K562 (cell line): ENCODE measurements at regions not wholly inside any gene's neighbourhood (a gene's known extent, or its start where the extent isn't known, plus 50 kb on each side); places are given as distances from the start of the nearest gene placed in this dataset.
A peak's percentile ranks its signal among the peaks of the same experiment; 100 is the strongest.

Experiments
- ATAC-seq: fragments of 200-7000 bp; cut with Tn5 transposase; 3 replicates; pipeline ENCODE4 v1.9.1; 2020; ENCODE audit warnings: moderate library complexity
- BruUV-seq: library from RNA; stranded (reverse); fragments of 400-500 nt; replicated peaks from 2 replicates; lab custom pipeline; 2021; lab: Mats Ljungman, UMichigan
- CTCF ChIA-PET: fragments of 300-600 bp; formaldehyde crosslinking; extraction: SDS; loops from one replicate; lab custom pipeline; 2021; ENCODE audit warnings: low intra/inter-chr PET ratio; lab: Yijun Ruan, JAX
- POLR2A ChIA-PET: fragments of 300-600, 350-650 bp; sonication (Branson Sonifier 250); formaldehyde crosslinking; extraction: SDS; loops from one replicate; lab custom pipeline; 2021; ENCODE audit warnings: antibody characterized with exemption, inconsistent platforms; lab: Yijun Ruan, JAX
- DNase-seq, 4 experiments: peaks; one replicate each; pipeline versions ENCODE4 v3.0.0 to v3.0.0-alpha.2; 2011 to 2018; ENCODE audit warnings: low spot score in 3 of 4, mixed read lengths in 3 of 4; ENCODE audit errors: extremely low read depth in 1 of 4
- FAIRE-seq: peaks from 2 replicates; lab custom pipeline; 2011; peaks lifted over from hg19 to GRCh38; lab: Jason Lieb, UNC
- H2AFZ ChIP-seq: 2 replicates; pipeline ENCODE4 v1.6.0; 2011; ENCODE audit warnings: low read depth, low read length, control low read depth, inconsistent platforms
- H3K27ac ChIP-seq: fragments of 200-600 bp; 3 replicates; pipeline ENCODE4 v1.8.0; 2011; ENCODE audit warnings: low read depth, mild to moderate bottlenecking, control low read depth, inconsistent platforms, low read length, moderate library complexity, mixed read lengths; ENCODE audit errors: extremely low read depth
- H3K27me3 ChIP-seq, 2 experiments: fragments of 300-600 bp in 1 of 2; 2 replicates in 1 of 2; 3 replicates in 1 of 2; pipeline versions ENCODE4 v1.6.0 to v1.8.0; 2011; ENCODE audit warnings: inconsistent platforms in 2 of 2, low read length in 2 of 2, mild to moderate bottlenecking in 1 of 2, mixed read lengths in 1 of 2, moderate library complexity in 1 of 2; ENCODE audit not compliant: control insufficient read depth in 2 of 2, insufficient read depth in 2 of 2
- H3K36me3 ChIP-seq: fragments of 300-600 bp; 3 replicates; pipeline ENCODE4 v1.8.0; 2011; ENCODE audit warnings: mild to moderate bottlenecking, low read length, inconsistent platforms; ENCODE audit not compliant: control insufficient read depth, insufficient read depth
- H3K4me1 ChIP-seq, 2 experiments: fragments of 200-600 bp in 1 of 2; replicated peaks in 1 of 2; 2 replicates in 1 of 2; 3 replicates in 1 of 2; pipeline versions ENCODE4 v1.5.1 to v1.8.0; 2011; ENCODE audit warnings: inconsistent platforms in 2 of 2, low read length in 2 of 2, mild to moderate bottlenecking in 1 of 2, mixed read lengths in 1 of 2, moderate library complexity in 1 of 2; ENCODE audit not compliant: control insufficient read depth in 2 of 2, insufficient read depth in 2 of 2
- H3K4me2 ChIP-seq: 2 replicates; pipeline ENCODE4 v1.6.1; 2011; ENCODE audit warnings: low read length, control low read depth, inconsistent platforms, mixed read lengths; ENCODE audit not compliant: insufficient read depth
- H3K4me3 ChIP-seq: fragments of 200-600 bp; sonication (generic), shearing (Covaris generic); 2 replicates; pipeline ENCODE4 v1.5.1; 2016; ENCODE audit warnings: control low read depth, inconsistent platforms
- H3K79me2 ChIP-seq: fragments of 200-600 bp; 3 replicates; pipeline ENCODE4 v1.8.0; 2011; ENCODE audit warnings: low read length, inconsistent platforms; ENCODE audit not compliant: control insufficient read depth, insufficient read depth
- H3K9ac ChIP-seq, 2 experiments: 2 replicates each; pipeline versions ENCODE4 v1.6.0 to v1.6.1; 2011; ENCODE audit warnings: low read depth in 2 of 2, low read length in 2 of 2, control low read depth in 1 of 2, inconsistent platforms in 1 of 2, mild to moderate bottlenecking in 1 of 2, mixed read lengths in 1 of 2; ENCODE audit not compliant: insufficient read depth in 1 of 2
- H3K9me1 ChIP-seq: one replicate; pipeline ENCODE4 v1.6.0; 2011; ENCODE audit warnings: inconsistent platforms, mild to moderate bottlenecking, low read length, moderate library complexity; ENCODE audit not compliant: control insufficient read depth, insufficient read depth
- H3K9me3 ChIP-seq: replicated peaks from 2 replicates; pipeline ENCODE4 v1.5.1; 2011; ENCODE audit warnings: low read depth, low read length, inconsistent platforms; ENCODE audit not compliant: control insufficient read depth, insufficient read depth
- H4K20me1 ChIP-seq: replicated peaks from 2 replicates; pipeline ENCODE4 v1.6.1; 2011; ENCODE audit warnings: low read length, inconsistent platforms, mixed read lengths; ENCODE audit not compliant: control insufficient read depth, insufficient read depth
- BRD9 ChIP-seq: fragments of 450-650 bp; IDR thresholded peaks from 2 replicates; pipeline ENCODE4 v1.6.1; 2018; ENCODE audit warnings: low read depth; ENCODE audit not compliant: partially characterized antibody
- KLF16 ChIP-seq: IDR thresholded peaks from 2 replicates; pipeline ENCODE4 v1.6.1; 2016; ENCODE audit warnings: antibody characterized with exemption
- OTX1 ChIP-seq: fragments of 450-650 bp; formaldehyde crosslinking; IDR thresholded peaks from 2 replicates; pipeline ENCODE4 v1.4.0; 2022; ENCODE audit warnings: mild to moderate bottlenecking
- RBM39 ChIP-seq: fragments of 200-400 bp; formaldehyde crosslinking; optimal IDR thresholded peaks from 2 replicates; pipeline ENCODE3; 2018; ENCODE audit warnings: low read depth, low read length
- ZNF134 ChIP-seq: fragments of 250-450 bp; sonication (Bioruptor Pico); conservative IDR thresholded peaks from 2 replicates; pipeline ENCODE4 v1.4.0; 2020
- ZNF143 ChIP-seq: sonication (generic); formaldehyde crosslinking; IDR thresholded peaks from 2 replicates; pipeline ENCODE4 v1.9.0; 2022; ENCODE audit warnings: mild to moderate bottlenecking, missing genetic modification reagents
- ZNF274 ChIP-seq: IDR thresholded peaks from 2 replicates; pipeline ENCODE4 v1.6.1; 2011; ENCODE audit warnings: low read depth, mild to moderate bottlenecking, low read length, moderate library complexity, borderline replicate concordance
- ZNF507 ChIP-seq: conservative IDR thresholded peaks from 2 replicates; pipeline ENCODE4 v1.6.1; 2017; ENCODE audit warnings: missing genetic modification characterization, missing compliant biosample characterization
- ZNF57 ChIP-seq: fragments of 450-650 bp; formaldehyde crosslinking; IDR thresholded peaks from 2 replicates; pipeline ENCODE4 v1.4.0; 2020; ENCODE audit warnings: mild to moderate bottlenecking, moderate library complexity
- ZNF778 ChIP-seq: fragments of 450-650 bp; formaldehyde crosslinking; IDR thresholded peaks from 2 replicates; pipeline ENCODE4 v1.4.0; 2020; ENCODE audit warnings: mild to moderate bottlenecking, moderate library complexity
- WGBS: fragments of 100-300 bp; shearing (Covaris generic); methylation state at CpG from one replicate; pipeline ENCODE4 v1.1.6; 2016; ENCODE audit warnings: low coverage, mixed read lengths; ENCODE audit not compliant: insufficient coverage; ENCODE audit errors: missing lambda C conversion rate; 5-methylcytosine and 5-hydroxymethylcytosine counted together
- in situ Hi-C: fragments of 300-500 bp; cut with MboI; formaldehyde crosslinking; loops from 4 replicates; pipeline ENCODE4 v1.15.0; 2018; ENCODE audit warnings: inconsistent platforms, mixed read lengths
- intact Hi-C: fragments of 100-400 bp; cut with micrococcal nuclease; formaldehyde crosslinking; loops from 2 replicates; pipeline ENCODE4 v1.14.2; 2022
- TF ChIP-seq, protein P1 (sequence below): fragments of 450-650 bp; IDR thresholded peaks from 2 replicates; pipeline ENCODE4 v1.6.1; 2016; ENCODE audit warnings: low read depth, mild to moderate bottlenecking, moderate library complexity
- TF ChIP-seq, protein P2 (sequence below), 2 experiments: fragments of 250-450 bp in 1 of 2; fragments of 450-650 bp in 1 of 2; sonication (Bioruptor Pico) in 1 of 2; IDR thresholded peaks; 2 replicates each; pipeline versions ENCODE4 v1.6.1 to v1.8.0; 2016 to 2021; ENCODE audit warnings: mild to moderate bottlenecking in 2 of 2, moderate library complexity in 2 of 2, missing compliant biosample characterization in 1 of 2, missing genetic modification characterization in 1 of 2
- TF ChIP-seq, protein P3 (sequence below): sonication (generic); formaldehyde crosslinking; IDR thresholded peaks from 2 replicates; pipeline ENCODE4 v1.8.0; 2022; ENCODE audit warnings: mild to moderate bottlenecking, low read depth, missing genetic modification reagents
- TF ChIP-seq, protein P4 (sequence below): fragments of 450-650 bp; IDR thresholded peaks from 2 replicates; pipeline ENCODE4 v1.6.1; 2017; ENCODE audit warnings: antibody characterized with exemption

DNA sequence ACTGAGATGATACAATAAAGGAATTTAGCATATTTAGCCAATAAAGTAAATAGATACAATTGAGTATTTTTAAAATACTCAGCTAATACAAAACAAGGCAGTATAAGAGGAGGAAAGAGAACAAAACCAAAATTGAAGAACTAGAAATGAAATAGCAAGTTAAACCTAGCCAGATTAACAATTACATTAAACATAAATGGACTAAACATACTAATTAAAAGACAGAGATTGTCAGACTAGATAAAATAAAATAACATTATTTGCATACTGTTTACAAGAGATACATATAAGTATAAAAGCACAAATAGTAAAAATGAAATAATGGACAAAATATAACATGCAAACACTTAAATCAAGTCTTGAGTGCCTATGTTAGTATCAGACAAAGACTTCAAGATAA is 517.7 kb upstream of the PHF14 start:
- intact Hi-C loops, result no loop called here
- BruUV-seq, result no TSS peak
- in situ Hi-C loops, result no loop called here
- DNase-seq (no peak), FAIRE-seq (no peak), ATAC-seq (no peak)
- Histone ChIP-seq H4K20me1 (no peaks in the 10 kb centered on the region), H3K9me3 (no peaks in the 10 kb centered on the region), H3K9me1 (no peaks in the 10 kb centered on the region), H2AFZ (no peak overlapping the region), H3K27ac (no peak overlapping the region), H3K27me3 (no peaks in the 10 kb centered on the region), H3K4me2 (no peak overlapping the region), H3K4me3 (no peak overlapping the region), H3K4me1 (no peaks in the 10 kb centered on the region), H3K79me2 (no peaks in the 10 kb centered on the region), H3K9ac (no peak overlapping the region), H3K36me3 (peaks cover 5% of the 10 kb centered on the region; the same call in 1 of the 3 replicates)
- TF ChIP-seq ZNF507 (tag) (peak; percentile 92), ZNF778 (CRISPR knock-in tag) (no peak)
- CTCF ChIA-PET, result no interaction called here
- POLR2A ChIA-PET, result no interaction called here

DNA sequence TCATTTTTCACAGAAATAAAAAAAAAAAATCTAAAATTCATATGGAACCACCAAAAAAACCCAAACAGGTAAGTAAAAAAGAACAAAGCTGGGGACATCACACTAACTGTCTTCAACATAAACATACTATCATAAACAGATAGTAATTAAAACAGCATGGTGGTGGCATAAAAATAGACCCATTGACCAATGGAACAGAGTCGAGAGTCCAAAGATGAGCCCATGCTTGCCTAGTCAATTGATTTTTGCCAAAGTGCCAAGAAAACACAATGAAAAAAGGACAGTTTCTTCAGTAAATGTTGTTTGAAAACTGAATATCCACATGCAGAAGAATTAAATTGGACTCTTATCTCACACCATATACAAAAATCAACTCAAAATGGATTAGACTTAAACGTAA is 513.2 kb upstream of the PHF14 start:
- H3K9me3 ChIP-seq, result no peaks in the 10 kb centered on the region
- DNase-seq, result no peak
- no peak overlapping the region for H3K9ac ChIP-seq
- ChIA-PET CTCF (no interaction called here), POLR2A (no interaction called here)
- no peak overlapping the region for H2AFZ ChIP-seq
- no TSS peak for BruUV-seq
- no peak for ATAC-seq
- 0 out of 5 replicates have a peak, but pooled peaks cover 0 to 3% of the 10 kb centered on the region in 2 experiments for H3K4me1 ChIP-seq
- H3K27me3 ChIP-seq, result no peaks in the 10 kb centered on the region
- no peaks in the 10 kb centered on the region for H3K9me1 ChIP-seq
- 61% methylated on average over 2 of the region's 2 CpGs for WGBS
- no peak overlapping the region for H3K4me2 ChIP-seq
- FAIRE-seq, result no peak
- in situ Hi-C loops (no loop called here), intact Hi-C loops (no loop called here)
- H3K27ac ChIP-seq, result no peak overlapping the region
- no peaks in the 10 kb centered on the region for H4K20me1 ChIP-seq
- H3K4me3 ChIP-seq, result no peak overlapping the region
- 0 out of 3 replicates have a peak, but pooled peaks cover 2% of the 10 kb centered on the region for H3K36me3 ChIP-seq
- no peaks in the 10 kb centered on the region for H3K79me2 ChIP-seq
- TF ChIP-seq, protein P1, sequence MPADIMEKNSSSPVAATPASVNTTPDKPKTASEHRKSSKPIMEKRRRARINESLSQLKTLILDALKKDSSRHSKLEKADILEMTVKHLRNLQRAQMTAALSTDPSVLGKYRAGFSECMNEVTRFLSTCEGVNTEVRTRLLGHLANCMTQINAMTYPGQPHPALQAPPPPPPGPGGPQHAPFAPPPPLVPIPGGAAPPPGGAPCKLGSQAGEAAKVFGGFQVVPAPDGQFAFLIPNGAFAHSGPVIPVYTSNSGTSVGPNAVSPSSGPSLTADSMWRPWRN, result no peak
- TF ChIP-seq ZNF143 (CRISPR knock-in tag) (no peak), BRD9 (no peak), KLF16 (no peak), RBM39 (no peak), ZNF134 (CRISPR knock-in tag) (no peak), ZNF57 (CRISPR knock-in tag) (no peak), ZNF274 (no peak), OTX1 (no peak)
- TF ChIP-seq, protein P2, sequence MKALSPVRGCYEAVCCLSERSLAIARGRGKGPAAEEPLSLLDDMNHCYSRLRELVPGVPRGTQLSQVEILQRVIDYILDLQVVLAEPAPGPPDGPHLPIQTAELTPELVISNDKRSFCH (CRISPR knock-in tag; IDR thresholded peaks at IDR 0.05), result no peak
- TF ChIP-seq, protein P2 (tag; IDR thresholded peaks at IDR 0.05), result no peak
- TF ChIP-seq, protein P3, sequence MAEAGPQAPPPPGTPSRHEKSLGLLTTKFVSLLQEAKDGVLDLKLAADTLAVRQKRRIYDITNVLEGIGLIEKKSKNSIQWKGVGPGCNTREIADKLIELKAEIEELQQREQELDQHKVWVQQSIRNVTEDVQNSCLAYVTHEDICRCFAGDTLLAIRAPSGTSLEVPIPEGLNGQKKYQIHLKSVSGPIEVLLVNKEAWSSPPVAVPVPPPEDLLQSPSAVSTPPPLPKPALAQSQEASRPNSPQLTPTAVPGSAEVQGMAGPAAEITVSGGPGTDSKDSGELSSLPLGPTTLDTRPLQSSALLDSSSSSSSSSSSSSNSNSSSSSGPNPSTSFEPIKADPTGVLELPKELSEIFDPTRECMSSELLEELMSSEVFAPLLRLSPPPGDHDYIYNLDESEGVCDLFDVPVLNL, result no peak
- TF ChIP-seq, protein P4, sequence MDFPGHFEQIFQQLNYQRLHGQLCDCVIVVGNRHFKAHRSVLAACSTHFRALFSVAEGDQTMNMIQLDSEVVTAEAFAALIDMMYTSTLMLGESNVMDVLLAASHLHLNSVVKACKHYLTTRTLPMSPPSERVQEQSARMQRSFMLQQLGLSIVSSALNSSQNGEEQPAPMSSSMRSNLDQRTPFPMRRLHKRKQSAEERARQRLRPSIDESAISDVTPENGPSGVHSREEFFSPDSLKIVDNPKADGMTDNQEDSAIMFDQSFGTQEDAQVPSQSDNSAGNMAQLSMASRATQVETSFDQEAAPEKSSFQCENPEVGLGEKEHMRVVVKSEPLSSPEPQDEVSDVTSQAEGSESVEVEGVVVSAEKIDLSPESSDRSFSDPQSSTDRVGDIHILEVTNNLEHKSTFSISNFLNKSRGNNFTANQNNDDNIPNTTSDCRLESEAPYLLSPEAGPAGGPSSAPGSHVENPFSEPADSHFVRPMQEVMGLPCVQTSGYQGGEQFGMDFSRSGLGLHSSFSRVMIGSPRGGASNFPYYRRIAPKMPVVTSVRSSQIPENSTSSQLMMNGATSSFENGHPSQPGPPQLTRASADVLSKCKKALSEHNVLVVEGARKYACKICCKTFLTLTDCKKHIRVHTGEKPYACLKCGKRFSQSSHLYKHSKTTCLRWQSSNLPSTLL, result no peak
